ENCODE measurements at regions not wholly inside any gene's neighbourhood (a gene's known extent, or its start where the extent isn't known, plus 50 kb on each side); places are given as distances from the start of the nearest gene placed in this dataset.

GRCh38 chr1:195082183-195082582, 1526.1 kb downstream of the KCNT2 start:
- no peak for DNase-seq (ENCODE audit: extremely low read depth, low read depth)
- no peak for TF ChIP-seq CTCF (IDR thresholded peaks at IDR 0.05; ENCODE audit: low read depth, low read length)

DNA sequence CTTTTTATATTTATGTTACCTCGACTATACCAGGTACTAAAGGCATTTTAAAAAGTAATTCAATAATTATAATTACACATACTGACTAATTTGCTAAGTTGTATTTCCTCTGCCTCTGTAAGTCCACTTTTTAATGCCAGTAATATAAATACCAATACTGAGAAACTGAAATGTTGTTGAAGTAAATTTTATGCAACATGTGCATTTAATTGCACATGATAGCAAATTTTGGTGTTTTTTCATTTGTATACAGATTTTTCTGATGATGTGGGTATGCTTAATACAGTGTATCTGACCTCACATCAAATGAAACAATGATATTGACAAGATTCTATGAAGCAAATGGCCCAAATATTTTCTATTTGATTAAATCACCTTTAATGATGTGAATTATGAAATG, 1531.6 kb downstream of the KCNT2 start:
- no peak for DNase-seq (ENCODE audit: extremely low read depth, low read depth)
- TF ChIP-seq CTCF (IDR thresholded peaks at IDR 0.05; ENCODE audit: low read depth, low read length) = no peak

DNA sequence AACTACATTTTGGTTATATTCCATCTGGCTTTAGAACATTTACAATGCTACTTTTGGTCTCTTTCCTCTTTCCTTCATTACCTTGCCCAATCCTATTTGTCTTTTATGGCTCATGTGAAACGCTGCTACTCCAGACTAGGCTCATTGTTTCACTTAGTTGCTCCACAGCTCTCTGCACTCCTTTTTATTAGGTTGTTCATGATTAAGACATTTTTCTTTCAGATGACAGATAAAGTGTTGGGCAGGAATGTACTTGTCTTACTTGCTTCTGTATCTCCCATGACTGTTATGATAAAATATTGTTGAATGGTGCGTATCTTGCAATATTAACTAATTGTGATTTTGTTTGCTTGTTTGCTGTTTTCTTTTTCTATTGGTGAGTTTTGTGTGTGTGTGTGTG, 1532.3 kb downstream of the KCNT2 start:
- no peak for TF ChIP-seq CTCF (IDR thresholded peaks at IDR 0.05; ENCODE audit: low read depth, low read length)
- no peak for DNase-seq (ENCODE audit: extremely low read depth, low read depth)

DNA sequence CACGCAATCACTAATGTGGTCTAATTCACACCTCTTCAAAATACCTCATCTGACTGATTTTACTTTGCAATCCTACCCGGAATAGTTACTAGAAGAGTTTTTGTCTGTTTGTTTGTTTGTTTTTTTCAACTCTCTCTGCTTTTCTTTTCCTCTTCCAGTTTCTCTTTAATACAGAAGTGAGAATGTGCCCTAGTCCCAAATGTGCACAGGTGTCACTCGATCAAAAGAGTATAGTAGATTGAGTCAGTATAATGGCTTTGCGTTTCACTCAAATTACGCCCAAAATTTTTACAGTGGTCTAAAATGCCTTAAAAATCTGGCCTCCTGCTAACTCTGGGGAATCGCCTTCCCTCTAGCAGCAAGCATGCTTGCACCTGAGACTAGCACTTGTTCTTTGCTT, 1536.8 kb downstream of the KCNT2 start:
- DNase-seq (ENCODE audit: extremely low read depth, low read depth) = no peak
- TF ChIP-seq CTCF (IDR thresholded peaks at IDR 0.05; ENCODE audit: low read depth, low read length) = no peak

- no peak for DNase-seq (ENCODE audit: extremely low read depth, low read depth)
- no peak for TF ChIP-seq CTCF (IDR thresholded peaks at IDR 0.05; ENCODE audit: low read depth, low read length)
Measured at GRCh38 chr1:195065437-195065836, 1542.8 kb downstream of the KCNT2 start.

DNA sequence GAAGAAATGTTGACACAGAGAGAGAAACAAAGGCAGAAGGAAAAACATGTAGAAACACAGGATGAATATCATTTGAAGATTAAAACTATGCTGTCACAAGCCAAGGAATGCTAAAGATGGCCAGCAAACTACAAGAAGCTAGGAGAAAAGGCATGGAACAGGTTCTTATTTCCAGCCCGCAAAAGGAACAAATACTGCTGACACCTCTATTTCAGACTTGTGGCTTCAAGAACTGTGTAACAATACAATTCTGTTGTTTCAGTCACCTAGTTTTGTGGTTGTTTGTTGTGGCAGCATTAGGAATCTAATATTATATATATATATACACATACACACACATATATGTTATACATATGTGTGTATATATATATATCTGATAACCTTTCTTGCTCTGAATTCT, 1543.9 kb downstream of the KCNT2 start:
- TF ChIP-seq CTCF (IDR thresholded peaks at IDR 0.05; ENCODE audit: low read depth, low read length) = no peak
- no peak for DNase-seq (ENCODE audit: extremely low read depth, low read depth)

DNA sequence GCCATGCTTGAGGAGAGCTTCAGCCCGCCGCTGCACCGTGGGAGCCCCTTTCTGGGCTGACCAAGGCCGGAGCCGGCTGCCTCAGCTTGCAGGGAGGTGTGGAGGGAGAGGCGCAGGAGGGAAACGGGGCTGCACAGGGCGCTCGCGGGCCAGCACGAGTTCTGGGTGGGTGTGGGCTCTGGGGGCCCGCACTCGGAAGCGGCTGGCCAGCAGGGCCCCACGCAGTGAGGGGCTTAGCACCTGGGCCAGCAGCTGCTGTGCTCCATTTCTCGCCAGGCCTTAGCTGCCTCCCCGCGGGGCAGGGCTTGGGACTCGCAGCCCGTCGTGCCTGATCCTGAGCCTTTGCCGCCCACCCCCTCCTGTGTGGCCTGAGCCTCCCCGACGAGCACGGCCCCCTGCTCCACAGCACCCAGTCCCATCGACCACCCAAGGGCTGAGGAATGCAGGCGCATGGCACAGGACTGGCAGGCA, 1554.0 kb downstream of the KCNT2 start:
- TF ChIP-seq CTCF (IDR thresholded peaks at IDR 0.05; ENCODE audit: low read depth, low read length) = no peak

More for the DNA sequence above, 1554.0 kb downstream of the KCNT2 start:
- no peak for DNase-seq (ENCODE audit: extremely low read depth, low read depth)
